NCI-H82 (cell line): ENCODE measurements at regions not wholly inside any gene's neighbourhood (a gene's known extent, or its start where the extent isn't known, plus 50 kb on each side); places are given as distances from the start of the nearest gene placed in this dataset.
"Not testable (repeated sequence)": the region's sequence is repeated elsewhere in the genome, so short reads cannot be mapped to it uniquely, and the experiment has no call there.

Experiments used
- DNase-seq: peaks from one replicate; lab custom pipeline; 2025; lab: John Stamatoyannopoulos, UW

DNA sequence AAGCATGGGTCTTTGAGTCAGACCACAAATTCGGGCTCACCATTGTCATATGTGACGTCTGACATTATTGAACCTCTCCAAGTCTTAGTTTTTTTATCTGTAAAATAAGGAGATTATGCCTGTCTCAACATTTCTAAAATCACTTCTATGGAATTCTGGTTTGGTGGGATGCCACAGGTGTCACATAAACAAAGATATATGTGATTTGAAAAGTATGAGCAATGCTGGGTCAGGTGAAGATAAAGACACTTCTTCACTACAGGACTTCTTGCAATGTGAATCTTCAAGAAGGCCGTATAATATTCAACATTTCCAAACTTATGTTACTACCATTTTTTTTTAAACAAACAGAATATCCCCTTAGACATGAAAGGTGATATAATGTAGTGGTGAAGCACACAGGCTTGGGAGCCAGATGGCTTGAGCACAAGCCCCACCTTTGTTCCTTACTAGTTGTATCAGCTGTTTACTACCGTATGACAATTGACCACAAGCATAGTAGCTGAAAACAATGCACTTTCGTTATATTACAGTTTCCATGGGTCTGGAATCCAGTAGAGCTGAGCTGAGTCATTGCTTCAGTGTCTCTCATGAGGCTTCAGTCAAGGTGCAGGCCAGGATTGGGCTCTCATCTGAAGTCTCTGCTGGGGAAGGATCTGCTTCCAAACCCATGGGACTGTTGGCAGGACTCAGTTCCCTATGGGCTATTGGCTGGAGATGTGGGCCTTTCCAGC, 87.7 kb downstream of the UTP18 start:
- no peak for DNase-seq

DNA sequence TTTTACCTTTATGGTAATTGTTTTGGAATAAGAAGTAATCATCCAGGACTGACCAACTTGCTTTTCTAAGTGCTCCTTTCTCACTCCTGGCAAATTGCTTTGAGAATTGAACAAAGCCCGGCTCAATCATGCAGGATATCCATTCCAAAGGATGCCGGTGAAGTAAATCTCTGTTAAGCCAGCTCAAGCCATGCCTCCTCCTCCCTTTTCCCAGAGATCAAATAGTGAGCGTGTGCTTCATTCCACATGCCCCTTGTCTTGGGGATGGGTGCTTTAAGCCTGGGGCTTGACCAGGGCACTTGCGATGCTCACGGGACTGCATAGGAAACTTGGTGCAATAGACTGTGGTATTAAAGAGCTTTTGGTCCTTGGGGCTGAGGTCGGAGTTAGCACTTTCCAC, 90.7 kb downstream of the UTP18 start:
- DNase-seq: no peak

DNA sequence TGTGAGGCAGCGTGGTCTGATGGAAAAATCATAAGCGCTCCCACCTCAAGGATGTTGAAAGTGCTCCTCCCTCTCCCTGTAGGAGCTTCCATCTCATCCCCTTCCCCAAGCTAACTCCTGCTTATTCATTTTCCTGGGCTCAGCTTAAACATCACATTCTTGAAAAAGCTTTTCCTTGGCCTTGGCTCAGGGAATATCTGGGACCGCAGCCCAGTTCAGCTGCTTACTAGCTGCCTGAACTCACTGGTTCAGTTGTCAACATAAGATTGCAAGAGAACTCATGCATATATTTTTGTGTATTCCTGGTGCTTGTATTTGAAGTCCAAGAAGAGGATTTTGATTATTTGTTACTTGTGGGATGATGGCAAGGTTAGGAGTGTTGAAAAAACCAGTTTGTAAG, 91.5 kb downstream of the UTP18 start:
- DNase-seq: no peak

DNA sequence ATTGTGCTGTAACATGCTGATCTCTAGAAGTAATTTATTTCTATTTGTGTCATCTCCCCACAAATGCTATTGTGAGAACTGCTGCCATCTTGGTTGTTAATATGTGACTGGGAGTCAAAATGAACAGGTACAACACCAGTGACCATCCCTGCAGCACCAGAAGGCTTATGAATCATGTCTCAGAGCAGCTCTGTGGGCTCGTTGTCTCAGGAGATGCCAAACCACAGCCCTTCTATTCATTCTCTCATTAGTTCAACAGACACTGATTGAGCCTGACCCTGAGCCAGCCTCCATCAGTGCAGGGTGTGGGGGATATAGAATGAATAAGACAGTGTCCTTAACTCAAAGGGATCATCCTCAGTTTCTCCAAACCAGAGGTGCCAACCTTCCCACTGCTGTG, 92.5 kb downstream of the UTP18 start:
- DNase-seq: no peak

DNA sequence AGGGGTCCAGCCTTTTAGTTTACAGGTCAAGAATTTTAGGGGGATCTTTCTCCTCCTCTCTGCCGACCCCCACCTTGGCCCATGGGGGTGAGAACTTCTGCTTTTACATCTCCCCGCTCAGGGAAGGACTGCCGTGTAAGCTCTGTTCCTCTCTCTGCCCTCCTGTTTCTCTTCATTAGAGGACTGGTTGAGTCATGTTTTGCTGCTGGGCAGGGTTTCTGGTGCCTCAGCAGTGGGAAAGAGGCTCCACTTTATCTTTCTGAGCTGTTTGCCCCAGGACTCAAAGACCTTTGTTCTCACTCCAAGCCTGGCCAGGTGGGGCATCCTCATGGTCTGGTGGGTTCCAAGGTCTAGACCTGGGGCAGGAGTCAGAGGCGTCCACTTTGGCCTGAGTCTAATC, 93.0 kb downstream of the UTP18 start:
- DNase-seq: no peak

DNA sequence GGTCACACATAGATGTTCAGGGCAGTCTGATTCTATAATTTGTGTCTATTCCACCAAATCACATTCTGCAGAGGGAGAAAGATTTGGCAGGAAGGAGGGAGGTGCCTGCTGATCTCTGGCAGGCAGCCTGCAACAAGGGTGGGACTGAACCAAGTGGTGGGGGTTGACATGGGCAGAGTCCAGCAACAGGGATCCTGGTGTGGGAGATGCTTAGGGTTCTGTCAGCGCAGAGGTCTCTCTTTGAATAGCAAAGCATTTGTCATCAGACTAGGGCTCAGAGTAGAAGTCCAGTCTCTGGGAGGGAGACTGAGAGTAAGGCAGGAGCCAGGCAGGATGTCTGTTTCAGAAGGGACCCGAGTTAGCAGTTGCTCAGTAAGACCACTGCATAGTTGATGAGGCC, 94.6 kb downstream of the UTP18 start:
- DNase-seq: no peak

DNA sequence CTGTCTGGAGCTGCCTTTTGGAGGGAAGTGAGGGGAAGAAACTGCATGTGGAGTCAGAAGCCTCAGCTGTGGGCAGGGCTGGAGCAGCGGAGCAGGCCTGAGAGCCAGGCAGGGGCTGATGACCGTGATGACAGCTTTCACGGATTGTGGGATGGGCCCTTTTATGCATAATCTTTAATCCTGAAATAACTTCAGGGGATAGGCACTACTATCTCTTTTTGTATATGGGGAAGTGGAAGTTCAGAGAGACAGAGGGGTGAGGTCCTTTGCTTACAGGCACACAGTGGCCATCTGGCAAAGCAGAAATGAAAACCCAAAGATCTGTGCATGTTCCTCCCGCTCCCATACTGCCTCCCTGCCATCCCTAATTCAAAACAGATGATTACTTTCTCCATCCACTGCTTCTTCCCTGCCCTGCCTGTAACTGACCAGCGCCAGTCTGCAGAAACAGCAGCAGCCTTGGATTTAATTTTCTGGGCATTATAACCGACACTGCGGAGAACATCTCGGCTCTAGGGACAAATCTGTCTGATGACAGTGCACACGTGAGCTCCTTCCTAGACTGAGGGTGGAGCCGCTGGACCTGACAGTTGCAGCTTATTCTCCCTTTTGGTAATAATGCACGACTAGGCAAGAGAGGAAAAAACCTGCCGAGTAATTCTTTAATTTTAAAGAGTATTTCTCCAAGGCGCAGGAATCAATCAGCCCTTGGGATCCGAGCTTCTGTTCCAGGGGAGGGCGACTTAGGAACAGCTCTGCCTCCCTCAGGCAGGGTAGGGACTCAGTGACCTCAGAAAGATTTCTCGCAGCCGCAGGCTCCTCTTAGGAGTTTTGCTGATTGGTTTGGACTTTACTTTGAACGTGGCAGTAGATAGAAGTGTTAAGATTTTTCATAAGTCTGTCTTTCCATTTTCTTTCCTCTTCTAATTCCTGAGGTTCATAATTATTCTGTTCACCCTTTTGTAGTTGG, 95.4 kb downstream of the UTP18 start:
- DNase-seq: no peak

DNA sequence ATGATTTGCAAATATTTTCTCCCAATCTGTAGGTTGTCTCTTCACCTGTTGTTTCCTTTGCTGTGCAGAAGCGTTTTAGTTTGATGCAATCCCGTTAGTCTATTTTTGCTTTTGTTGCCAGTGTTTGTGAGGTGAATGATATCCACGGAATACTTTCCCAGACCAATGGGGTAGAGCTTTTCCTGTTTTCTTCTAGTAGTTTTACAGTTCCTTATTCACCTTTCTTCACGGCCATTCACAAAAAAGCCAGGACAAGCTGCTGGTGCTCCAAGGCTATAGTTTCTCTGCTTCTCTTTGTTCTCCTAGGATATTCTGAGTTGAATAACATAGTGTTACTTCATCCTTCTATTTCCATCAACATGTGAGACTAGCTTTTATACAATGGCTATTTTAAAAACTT, 98.7 kb downstream of the UTP18 start:
- no peak for DNase-seq

DNA sequence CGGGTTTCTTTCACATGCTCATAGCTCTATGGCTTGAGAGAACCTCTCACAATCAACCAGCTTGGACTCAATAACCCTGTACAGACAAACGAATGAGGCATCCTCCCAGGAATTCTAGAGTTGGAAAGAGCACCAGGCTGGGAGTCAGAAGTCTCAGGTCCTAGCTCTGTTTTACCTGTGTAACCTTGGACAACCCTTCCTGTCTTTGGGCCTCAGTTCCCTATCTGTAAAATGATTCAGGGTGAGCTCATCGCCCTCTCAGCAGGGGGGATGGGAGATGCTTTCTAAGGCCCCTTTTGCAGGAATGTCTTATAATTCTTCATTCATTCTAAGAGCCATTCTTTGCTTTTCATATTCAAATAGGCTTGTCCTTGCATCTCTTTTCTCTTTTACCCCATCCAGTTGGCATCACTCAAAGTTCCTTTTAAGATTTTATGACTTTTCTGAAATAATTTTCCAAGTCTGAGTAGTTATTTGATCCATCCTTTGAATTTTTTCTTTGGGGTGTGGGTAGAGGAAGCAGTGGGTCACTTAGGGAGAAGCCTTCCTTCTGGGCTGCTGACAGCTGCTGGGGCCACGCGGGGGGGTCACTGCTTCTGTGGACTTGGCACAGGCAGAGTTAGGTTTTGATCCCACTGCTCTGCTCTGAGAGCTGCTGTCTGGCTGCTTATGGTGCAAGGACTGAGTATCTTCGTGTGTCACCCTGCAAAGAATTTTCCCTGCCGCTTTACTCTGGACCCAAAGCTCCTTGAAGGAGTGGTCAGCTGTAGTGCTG, 102.7 kb downstream of the UTP18 start:
- DNase-seq: no peak

DNA sequence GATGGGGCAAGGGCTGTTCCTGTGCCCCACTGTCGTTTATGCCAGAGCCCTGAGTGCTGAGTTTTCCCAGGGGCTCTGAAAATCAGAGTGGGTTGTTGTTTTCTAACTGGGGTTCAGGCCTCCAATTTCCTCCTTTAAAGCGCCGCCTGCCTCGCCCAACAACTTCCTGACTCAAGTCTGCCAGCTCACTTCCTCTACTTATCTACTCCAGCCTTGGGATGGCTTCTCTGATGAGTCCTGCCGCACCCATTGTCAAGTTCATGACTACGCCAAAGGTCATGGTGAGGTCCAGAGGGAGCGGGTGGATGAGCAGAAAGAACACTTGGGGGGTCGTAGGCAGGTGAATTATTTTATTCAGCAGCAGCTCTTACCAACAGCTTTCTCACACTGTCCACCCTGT, 104.7 kb downstream of the UTP18 start:
- no peak for DNase-seq

DNA sequence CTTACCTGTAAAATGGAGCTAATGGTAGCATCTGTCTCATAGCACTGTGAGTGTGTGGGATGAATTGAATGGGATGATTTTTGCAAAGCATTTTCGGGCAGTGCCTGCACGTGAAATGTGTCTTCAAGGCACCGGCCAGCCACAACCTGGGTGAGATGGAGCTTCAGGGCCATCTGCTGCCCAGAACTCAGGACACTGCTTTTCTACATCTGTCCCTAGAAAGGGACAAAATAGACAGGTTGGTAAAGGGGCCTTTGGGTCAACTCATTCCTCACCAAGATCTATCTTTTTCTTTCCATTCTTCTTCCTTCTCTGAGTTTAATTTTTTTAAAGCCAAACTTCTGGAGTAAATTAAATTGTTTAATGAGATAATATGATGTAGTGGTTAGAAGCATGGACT, 106.5 kb downstream of the UTP18 start:
- DNase-seq: no peak

DNA sequence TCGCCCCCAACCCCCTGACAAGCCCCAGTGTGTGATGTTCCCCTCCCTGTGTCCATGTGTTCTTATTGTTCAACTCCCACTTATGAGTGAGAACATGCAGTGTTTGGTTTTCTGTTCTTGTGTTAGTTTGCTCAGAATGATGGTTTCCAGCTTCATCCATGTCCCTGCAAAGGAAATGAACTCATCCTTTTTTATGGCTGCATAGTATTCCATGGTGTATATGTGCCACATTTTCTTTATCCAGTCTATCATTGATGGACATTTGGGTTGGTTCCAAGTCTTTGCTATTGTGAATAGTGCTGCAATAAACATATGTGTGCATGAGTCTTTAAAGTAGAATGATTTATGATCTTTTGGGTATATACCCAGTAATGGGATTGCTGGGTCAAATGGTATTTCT, 107.5 kb downstream of the UTP18 start:
- DNase-seq: not testable (repeated sequence)

DNA sequence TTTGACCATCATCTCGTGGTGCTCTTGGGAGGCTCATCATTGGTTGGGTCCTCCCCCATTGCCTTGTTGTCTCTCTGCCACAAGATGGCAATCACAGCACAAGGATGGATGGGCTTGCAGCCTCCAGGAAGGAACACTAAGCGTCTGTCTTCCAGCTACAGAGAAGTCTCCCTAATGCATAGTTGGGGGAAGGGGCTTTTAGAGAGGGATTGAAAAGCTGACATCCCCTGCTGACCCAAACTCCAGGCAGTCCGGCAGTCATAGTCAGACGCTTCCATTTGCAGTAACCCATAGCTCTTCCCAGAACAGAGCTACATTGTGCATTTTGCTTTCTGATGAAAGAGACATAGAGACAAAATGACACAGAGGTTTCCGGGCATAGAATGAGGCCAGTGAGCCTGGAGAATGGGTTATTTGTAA, 111.4 kb downstream of the UTP18 start:
- peak; percentile 88 for DNase-seq

DNA sequence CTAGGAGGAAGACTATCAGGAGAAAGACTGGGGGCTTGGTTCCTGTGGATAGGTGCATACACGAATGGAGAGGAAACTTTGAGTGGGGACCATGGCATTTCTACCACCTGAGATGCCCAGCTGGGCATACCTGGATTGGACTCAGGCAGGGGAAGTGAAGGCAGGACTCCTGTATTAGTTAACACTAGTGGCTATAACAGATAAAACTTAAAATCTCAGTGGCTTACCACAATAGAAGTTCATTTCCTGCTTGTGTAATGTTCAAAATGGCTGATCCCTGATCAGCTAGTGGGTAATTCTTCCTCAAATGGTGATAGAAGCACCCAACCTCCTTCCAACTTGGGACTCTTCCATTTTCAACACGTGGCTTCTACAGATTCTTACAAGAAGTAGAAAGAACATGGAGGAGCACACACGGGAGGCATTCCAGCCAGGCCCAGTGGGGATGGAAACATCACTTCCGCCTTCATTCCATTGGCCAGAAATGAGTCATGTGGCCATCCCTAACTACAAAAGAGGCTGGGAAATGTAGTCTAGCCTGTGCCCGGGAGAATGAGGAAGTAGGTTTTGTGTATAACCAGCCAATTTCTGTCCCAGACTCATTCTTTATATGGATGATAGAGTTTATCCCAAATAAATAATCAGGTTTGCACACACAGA, 112.1 kb downstream of the UTP18 start:
- peak; percentile 80 for DNase-seq

DNA sequence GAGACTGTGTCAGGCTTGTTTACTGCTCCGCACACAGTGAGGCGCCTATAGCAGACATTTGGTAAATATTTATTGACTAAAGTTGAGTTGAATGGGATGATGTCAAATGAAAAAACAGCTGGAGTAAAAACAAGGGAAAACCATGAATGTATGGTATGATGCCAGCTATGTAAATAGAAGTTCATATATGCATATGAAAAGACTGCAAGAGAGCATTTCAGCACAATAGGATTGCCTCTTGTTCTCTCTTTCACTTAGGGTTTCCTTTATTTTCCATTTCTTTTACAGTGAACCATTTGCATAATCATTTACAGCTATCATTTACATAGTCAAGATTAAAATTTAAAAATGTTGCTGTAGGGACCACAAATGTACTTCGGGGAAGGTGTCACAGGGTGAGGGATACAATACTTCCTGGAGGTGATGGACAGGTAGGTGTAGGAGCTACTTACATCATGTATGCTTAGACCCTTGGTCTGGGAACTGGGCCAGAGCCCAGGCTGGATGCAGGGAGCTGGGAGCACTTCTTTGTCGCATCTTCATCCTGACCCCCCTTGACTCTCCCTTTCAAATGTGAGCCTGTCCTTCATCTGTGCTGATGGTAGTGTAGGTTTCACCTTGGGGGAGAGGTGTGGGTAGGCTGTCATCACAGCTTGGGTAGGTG, 113.3 kb downstream of the UTP18 start:
- DNase-seq: no peak

DNA sequence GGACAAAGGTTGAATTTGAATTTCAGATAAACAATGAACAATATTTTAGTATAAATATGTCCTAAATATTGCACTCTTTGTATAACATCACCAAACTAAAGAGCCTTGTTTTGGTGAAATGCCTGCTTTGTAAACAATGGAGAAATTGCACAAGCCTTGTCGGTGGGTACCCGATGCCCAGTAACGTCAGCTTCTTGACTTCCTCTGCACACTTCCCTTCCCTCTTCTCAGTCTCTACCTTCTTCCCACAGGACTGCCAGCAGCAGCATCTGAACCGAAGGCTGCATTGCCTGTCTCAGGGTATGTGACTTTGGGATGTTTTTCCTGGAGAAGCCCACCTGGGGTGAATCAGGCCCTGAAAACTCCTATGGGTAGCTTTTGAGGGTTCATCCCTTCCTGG, 113.9 kb downstream of the UTP18 start:
- no peak for DNase-seq

DNA sequence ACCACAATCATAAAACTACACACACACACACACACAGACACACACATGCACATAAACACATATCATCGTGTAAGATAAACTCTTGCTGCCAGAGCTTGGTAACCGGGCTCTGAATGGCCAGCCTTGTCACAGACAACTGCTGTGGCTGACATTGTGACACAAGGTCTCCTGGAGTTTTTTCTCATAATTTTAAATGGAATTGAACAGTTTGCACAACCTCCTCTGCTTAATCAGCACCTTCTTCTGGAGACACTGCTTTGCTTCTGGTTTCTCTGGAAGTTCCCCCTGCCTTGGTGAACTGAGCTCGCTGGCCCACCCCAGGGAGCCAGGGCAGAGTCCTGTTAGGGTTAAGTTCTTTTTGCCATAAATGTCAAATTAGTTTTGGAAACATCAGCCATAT, 115.4 kb downstream of the UTP18 start:
- no peak for DNase-seq

DNA sequence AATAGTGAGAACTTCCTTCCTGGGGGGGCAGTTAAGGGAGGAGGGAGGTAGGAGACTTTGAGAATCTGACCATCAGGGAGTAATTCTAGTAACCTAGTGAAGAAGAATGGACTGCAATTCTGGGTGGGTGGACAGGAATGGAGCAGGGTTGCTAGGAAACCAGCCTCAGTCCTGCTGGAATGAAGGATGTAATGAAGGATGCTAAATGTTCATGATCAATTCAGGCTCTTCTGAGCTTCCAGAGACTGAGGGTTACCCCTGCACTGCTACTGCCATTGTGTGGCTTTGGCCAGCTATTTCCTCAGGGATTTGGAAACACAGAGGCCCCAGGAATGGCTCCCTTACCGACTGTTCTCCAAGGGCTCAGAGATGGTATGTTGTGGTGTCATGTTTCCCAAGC, 116.4 kb downstream of the UTP18 start:
- DNase-seq: no peak

DNA sequence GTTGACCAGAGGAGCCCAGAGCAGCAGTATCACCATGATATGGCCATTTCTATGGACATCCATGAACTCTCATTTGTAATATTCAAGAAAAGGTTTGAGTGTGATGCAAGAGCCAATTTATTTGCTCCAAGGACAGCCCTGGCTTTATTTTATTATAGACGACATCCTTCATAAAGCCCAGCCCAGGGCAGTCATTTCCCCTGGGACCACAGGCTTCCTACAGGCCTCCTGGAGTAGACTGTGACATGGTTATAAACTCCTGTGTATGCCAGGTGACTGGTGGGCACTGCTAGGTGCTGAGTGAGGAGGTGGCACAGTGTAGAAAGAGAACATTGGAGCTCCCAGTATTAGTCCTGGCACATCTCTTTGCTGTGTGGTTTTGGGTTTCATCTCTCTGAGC, 120.9 kb downstream of the UTP18 start:
- no peak for DNase-seq

DNA sequence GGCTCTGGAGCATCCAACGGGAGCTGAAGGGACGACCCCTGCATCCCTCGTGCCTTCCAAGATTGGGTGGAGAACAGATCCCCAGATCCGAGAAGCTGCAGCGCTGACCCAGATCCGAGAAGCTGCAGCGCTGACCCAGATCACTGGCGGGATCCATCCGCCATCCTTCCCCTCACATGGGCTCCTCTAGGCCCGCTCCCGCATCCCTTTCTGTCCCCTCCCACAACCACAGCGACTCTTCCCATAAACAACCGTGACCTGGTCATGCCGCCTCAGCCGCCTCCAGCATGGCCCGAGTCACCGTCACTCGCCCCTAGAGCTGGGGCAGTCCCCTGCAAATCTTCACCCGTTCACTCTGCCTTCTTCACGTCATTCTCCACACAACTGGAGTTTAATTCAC, 124.9 kb downstream of the UTP18 start:
- no peak for DNase-seq

DNA sequence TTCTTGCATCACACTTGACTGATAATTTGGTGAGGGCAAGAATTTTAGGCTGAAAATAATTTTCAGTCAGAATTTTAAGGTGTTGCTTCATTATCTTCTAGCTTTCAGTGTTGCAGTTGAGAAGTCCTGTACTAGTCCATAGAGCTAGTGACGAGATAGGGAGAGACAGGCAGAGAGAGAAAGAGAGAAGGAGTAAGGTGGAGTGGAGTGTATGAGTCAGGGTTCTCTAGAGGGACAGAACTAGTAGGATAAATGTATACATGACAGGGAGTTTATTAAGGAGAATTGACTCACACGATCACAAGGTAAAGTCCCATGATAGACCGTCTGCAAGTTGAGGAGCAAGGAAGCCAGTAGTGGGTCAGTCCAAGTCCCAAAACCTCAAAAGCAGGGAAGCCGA, 127.2 kb downstream of the UTP18 start:
- DNase-seq: no peak

DNA sequence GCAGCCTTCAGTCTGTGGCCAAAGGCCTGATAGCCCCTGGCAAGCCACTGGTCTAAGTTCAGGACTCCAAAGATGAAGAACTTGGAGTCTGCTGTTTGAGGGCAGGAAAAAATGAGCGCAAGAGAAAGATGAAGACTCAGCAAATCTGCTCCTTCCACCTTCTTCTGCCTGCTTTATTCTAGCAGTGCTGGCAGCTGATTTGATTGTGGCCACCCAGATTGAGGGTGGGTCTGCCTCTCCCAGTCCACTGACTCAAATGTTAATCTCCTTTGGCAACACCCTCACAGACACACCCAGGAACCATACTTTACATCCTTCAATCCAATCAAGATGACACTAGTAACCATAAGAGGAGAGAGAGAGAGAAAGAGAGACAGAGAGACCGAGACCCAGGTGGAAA, 127.6 kb downstream of the UTP18 start:
- DNase-seq: no peak
